ENCODE measurements at regions not wholly inside any gene's neighbourhood (a gene's known extent, or its start where the extent isn't known, plus 50 kb on each side); places are given as distances from the start of the nearest gene placed in this dataset.

GRCh38 chr7:47714669-47715607, 133.0 kb upstream of the TNS3 start:
- DNase-seq (ENCODE audit: low read depth in 1 of 2, low spot score in 1 of 2), result no peak
- TF ChIP-seq GABPA (IDR thresholded peaks at IDR 0.05; ENCODE audit: low read depth), result no peak
- TF ChIP-seq, protein P1, sequence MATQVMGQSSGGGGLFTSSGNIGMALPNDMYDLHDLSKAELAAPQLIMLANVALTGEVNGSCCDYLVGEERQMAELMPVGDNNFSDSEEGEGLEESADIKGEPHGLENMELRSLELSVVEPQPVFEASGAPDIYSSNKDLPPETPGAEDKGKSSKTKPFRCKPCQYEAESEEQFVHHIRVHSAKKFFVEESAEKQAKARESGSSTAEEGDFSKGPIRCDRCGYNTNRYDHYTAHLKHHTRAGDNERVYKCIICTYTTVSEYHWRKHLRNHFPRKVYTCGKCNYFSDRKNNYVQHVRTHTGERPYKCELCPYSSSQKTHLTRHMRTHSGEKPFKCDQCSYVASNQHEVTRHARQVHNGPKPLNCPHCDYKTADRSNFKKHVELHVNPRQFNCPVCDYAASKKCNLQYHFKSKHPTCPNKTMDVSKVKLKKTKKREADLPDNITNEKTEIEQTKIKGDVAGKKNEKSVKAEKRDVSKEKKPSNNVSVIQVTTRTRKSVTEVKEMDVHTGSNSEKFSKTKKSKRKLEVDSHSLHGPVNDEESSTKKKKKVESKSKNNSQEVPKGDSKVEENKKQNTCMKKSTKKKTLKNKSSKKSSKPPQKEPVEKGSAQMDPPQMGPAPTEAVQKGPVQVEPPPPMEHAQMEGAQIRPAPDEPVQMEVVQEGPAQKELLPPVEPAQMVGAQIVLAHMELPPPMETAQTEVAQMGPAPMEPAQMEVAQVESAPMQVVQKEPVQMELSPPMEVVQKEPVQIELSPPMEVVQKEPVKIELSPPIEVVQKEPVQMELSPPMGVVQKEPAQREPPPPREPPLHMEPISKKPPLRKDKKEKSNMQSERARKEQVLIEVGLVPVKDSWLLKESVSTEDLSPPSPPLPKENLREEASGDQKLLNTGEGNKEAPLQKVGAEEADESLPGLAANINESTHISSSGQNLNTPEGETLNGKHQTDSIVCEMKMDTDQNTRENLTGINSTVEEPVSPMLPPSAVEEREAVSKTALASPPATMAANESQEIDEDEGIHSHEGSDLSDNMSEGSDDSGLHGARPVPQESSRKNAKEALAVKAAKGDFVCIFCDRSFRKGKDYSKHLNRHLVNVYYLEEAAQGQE (IDR thresholded peaks at IDR 0.05; ENCODE audit: insufficient replicate concordance, low read depth), result no peak
- TF ChIP-seq CTCF (IDR thresholded peaks at IDR 0.05; ENCODE audit: insufficient read depth, low read length), result no peak
- no peak for TF ChIP-seq SPI1 (IDR thresholded peaks at IDR 0.05; ENCODE audit: borderline replicate concordance, low read depth)
- no peak for TF ChIP-seq POLR2AphosphoS5 (IDR thresholded peaks at IDR 0.05; ENCODE audit: low read depth)
- Histone ChIP-seq H3K4me3 (replicated peaks; ENCODE audit: insufficient read depth, low read length) (no peak overlapping the region), H3K27me3 (ENCODE audit: insufficient read depth, poor library complexity, severe bottlenecking) (no peaks in the 10 kb centered on the region), H3K27ac (replicated peaks) (no peak overlapping the region)

GRCh38 chr7:47713595-47713994, 131.7 kb upstream of the TNS3 start:
- no peak for DNase-seq (ENCODE audit: low read depth in 1 of 2, low spot score in 1 of 2)
- no peak overlapping the region for H3K27ac ChIP-seq (replicated peaks)
- TF ChIP-seq SPI1 (IDR thresholded peaks at IDR 0.05; ENCODE audit: borderline replicate concordance, low read depth) (no peak), POLR2AphosphoS5 (IDR thresholded peaks at IDR 0.05; ENCODE audit: low read depth) (no peak), CTCF (IDR thresholded peaks at IDR 0.05; ENCODE audit: insufficient read depth, low read length) (no peak), GABPA (IDR thresholded peaks at IDR 0.05; ENCODE audit: low read depth) (no peak)
- TF ChIP-seq, protein P1 (IDR thresholded peaks at IDR 0.05; ENCODE audit: insufficient replicate concordance, low read depth), result no peak
- H3K4me3 ChIP-seq (replicated peaks; ENCODE audit: insufficient read depth, low read length), result no peak overlapping the region
- H3K27me3 ChIP-seq (ENCODE audit: insufficient read depth, poor library complexity, severe bottlenecking), result no peaks in the 10 kb centered on the region

- TF ChIP-seq, protein P1 (IDR thresholded peaks at IDR 0.05; ENCODE audit: insufficient replicate concordance, low read depth), result no peak
- TF ChIP-seq POLR2AphosphoS5 (IDR thresholded peaks at IDR 0.05; ENCODE audit: low read depth), result no peak
- TF ChIP-seq CTCF (IDR thresholded peaks at IDR 0.05; ENCODE audit: insufficient read depth, low read length), result no peak
- TF ChIP-seq GABPA (IDR thresholded peaks at IDR 0.05; ENCODE audit: low read depth), result no peak
- no peak for TF ChIP-seq SPI1 (IDR thresholded peaks at IDR 0.05; ENCODE audit: borderline replicate concordance, low read depth)
- no peak overlapping the region for H3K27ac ChIP-seq (replicated peaks)
Observed at GRCh38 chr7:47712416-47712815, 130.5 kb upstream of the TNS3 start.

More at GRCh38 chr7:47712416-47712815, 130.5 kb upstream of the TNS3 start:
- Histone ChIP-seq H3K27me3 (ENCODE audit: insufficient read depth, poor library complexity, severe bottlenecking) (no peaks in the 10 kb centered on the region), H3K4me3 (replicated peaks; ENCODE audit: insufficient read depth, low read length) (no peak overlapping the region)
- no peak for DNase-seq (ENCODE audit: low read depth in 1 of 2, low spot score in 1 of 2)

All from HL-60 (cell line).